Heart left ventricle (tissue), 16 donors: ENCODE measurements at regions not wholly inside any gene's neighbourhood (a gene's known extent, or its start where the extent isn't known, plus 50 kb on each side); places are given as distances from the start of the nearest gene placed in this dataset.

Experiments
- ATAC-seq, 4 donors: fragments of 200-7000 bp; cut with Tn5 transposase; one replicate each; pipeline ENCODE4 v1.9.1; 2020 to 2022; ENCODE audit warnings: moderate library complexity in 4 of 4, mild to moderate bottlenecking in 3 of 4, moderate number of reproducible peaks in 1 of 4
- DNase-seq, 5 donors: peaks; one replicate each; pipeline ENCODE4 v3.0.0-alpha.2; 2020
- H3K27ac ChIP-seq, 12 donors: fragments of 200-600 bp; sonication (generic) in 4 of 12; one replicate each; pipeline versions ENCODE4 v1.5.0 to v1.8.0; 2016 to 2022; ENCODE audit warnings: mild to moderate bottlenecking in 2 of 12
- H3K27me3 ChIP-seq, 9 donors: fragments of 200-600 bp; sonication (generic) in 2 of 9; one replicate each; pipeline versions ENCODE4 v1.5.1 to v1.8.0; 2016 to 2022; ENCODE audit warnings: mild to moderate bottlenecking in 3 of 9
- H3K36me3 ChIP-seq, 9 donors: fragments of 200-600 bp; sonication (generic) in 2 of 9; one replicate each; pipeline versions ENCODE4 v1.5.0 to v1.8.0; 2018 to 2022; ENCODE audit warnings: mild to moderate bottlenecking in 2 of 9
- H3K4me1 ChIP-seq, 12 donors: fragments of 200-600 bp; sonication (generic) in 4 of 12; one replicate each; pipeline versions ENCODE4 v1.5.0 to v1.8.0; 2016 to 2022; ENCODE audit warnings: mild to moderate bottlenecking in 3 of 12
- H3K4me3 ChIP-seq, 12 donors: fragments of 200-600 bp; sonication (generic) in 4 of 12; one replicate each; pipeline versions ENCODE4 v1.5.0 to v1.8.0; 2017 to 2022; ENCODE audit warnings: mild to moderate bottlenecking in 9 of 12, moderate library complexity in 4 of 12
- H3K9me3 ChIP-seq, 12 donors: fragments of 200-600 bp; sonication (generic) in 4 of 12; one replicate each; pipeline versions ENCODE4 v1.5.0 to v1.8.0; 2016 to 2022; ENCODE audit warnings: mild to moderate bottlenecking in 1 of 12
- POLR2A ChIP-seq, 2 donors: fragments of 450-650 bp; IDR thresholded peaks; one replicate each; pipeline ENCODE4 v1.6.1; 2017; ENCODE audit warnings: antibody characterized with exemption in 2 of 2, mild to moderate bottlenecking in 2 of 2, moderate library complexity in 2 of 2
- WGBS, 4 donors: extraction: QIAGEN DNeasy Blood & Tissue Kit in 2 of 4; methylation state at CpG; one replicate each; pipeline versions ENCODE4 v1.1.5 to v1.1.7; 2013 to 2018; 5-methylcytosine and 5-hydroxymethylcytosine counted together
- intact Hi-C, 10 donors: fragments of 100-400 bp; cut with DNase I; formaldehyde crosslinking; loops; one replicate each; pipeline versions ENCODE4 v1.11.1 to v1.14.2; 2022
- TF ChIP-seq, protein P1 (sequence below), 12 donors: fragments of 200-600 bp; sonication (generic) in 4 of 12; IDR thresholded peaks; one replicate each; pipeline versions ENCODE4 v1.5.0 to v1.8.0; 2018 to 2022; ENCODE audit warnings: antibody characterized with exemption in 12 of 12, mild to moderate bottlenecking in 5 of 12
- donor health status: ischemic (EF 13 %, LVEDD 7.1; RV severe dilation, severe dysfunction).
- donor health status: healthy with polysubstance abuse.
- donor health status: DM: no; HTN: yes; CAD: no.
- donor health status: DM: no; HTN: no; CAD: no.
- donor health status: ischemic (EF 25% LVEDD 6.9; RV normal size, moderate dysfunction).
- donor health status: ischemic (EF 25% LVEDD 5.7; RV mildly dilated, moderate dysfunction).
- donor health status: healthy.
- donor health status: DM: yes; HTN: yes; CAD: no.
- donor health status: ischemic (EF 35%, LVEDD 5.7; RV mildly dilated, moderate dysfunction).
- donor health status: nonischemic (EF 11% LVEDD 7.7; RV severe dilation, severe dysfunction).
- donor health status: DM: yes; HTN: yes; CAD: no.
- donor health status: PGD.
- donor health status: ischemic (EF 29% LVEDD 5.4; RV normal size, mild dysfunction).
- donor health status: nonischemic (EF 23%, LVEDD 6.1; RV moderate dilation, normal function).

DNA sequence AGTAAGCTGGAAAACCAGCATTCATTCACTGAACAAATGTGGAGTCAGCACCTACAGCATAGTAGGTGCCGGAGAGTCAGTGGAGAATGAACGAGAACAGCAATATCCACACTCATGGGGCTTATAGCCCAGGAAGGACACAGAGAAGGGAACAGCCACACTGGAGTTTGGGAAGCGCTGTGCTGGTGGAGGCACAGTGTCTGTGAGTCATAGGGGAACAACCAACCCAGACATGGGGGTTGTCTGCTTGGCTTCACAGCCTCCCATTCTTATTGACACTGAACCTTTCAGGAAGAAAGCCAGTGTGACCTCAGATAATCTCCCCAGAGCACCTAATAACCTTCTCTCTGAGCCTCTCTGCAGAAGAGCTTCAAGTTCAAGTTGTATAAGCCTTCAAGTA, 56.6 kb upstream of the UBASH3B start:
- no peak overlapping the region for H3K27ac ChIP-seq
- no peak overlapping the region for H3K4me3 ChIP-seq
- intact Hi-C loops: no loop called here
- no peak for TF ChIP-seq POLR2A (IDR thresholded peaks at IDR 0.05)
- no peak for DNase-seq
- ATAC-seq: no peak
- H3K27me3 ChIP-seq: peaks cover 0 to 12% (median 0%) of the 10 kb centered on the region in 9 donors
- no peaks in the 10 kb centered on the region for H3K9me3 ChIP-seq
- H3K4me1 ChIP-seq: no peaks in the 10 kb centered on the region
- WGBS, 4 donors: 90 to 95% (median 93%) methylated on average over 3 of the region's 3 CpGs
- no peaks in the 10 kb centered on the region for H3K36me3 ChIP-seq

DNA sequence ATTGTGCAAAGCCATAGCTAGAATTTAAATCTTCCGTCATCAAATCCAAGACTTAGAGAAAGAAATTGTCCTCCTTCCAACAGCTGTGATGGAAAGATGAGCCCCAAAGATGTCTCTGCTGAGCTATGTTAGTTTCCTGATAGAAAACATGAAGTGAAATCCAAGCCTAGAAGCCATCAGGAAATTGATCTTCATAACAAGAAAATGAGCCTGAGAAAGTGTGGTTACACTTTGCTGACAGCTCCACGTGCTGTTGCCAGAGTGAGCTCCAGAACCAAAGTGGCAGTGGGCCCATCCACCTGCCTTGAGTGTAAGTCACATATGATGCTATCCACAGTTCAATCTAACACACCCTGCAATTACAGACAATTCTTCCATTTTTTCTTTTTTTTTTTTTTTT, 58.0 kb upstream of the UBASH3B start:
- TF ChIP-seq, protein P1, sequence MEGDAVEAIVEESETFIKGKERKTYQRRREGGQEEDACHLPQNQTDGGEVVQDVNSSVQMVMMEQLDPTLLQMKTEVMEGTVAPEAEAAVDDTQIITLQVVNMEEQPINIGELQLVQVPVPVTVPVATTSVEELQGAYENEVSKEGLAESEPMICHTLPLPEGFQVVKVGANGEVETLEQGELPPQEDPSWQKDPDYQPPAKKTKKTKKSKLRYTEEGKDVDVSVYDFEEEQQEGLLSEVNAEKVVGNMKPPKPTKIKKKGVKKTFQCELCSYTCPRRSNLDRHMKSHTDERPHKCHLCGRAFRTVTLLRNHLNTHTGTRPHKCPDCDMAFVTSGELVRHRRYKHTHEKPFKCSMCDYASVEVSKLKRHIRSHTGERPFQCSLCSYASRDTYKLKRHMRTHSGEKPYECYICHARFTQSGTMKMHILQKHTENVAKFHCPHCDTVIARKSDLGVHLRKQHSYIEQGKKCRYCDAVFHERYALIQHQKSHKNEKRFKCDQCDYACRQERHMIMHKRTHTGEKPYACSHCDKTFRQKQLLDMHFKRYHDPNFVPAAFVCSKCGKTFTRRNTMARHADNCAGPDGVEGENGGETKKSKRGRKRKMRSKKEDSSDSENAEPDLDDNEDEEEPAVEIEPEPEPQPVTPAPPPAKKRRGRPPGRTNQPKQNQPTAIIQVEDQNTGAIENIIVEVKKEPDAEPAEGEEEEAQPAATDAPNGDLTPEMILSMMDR (IDR thresholded peaks at IDR 0.05): no peak
- no peak for TF ChIP-seq POLR2A (IDR thresholded peaks at IDR 0.05)
- 78 to 89% (median 84%) methylated on average over 2 of the region's 2 CpGs for WGBS, 4 donors
- Histone ChIP-seq H3K9me3 (no peaks in the 10 kb centered on the region), H3K4me3 (no peak overlapping the region), H3K27me3 (peaks cover 0 to 17% (median 0%) of the 10 kb centered on the region in 9 donors), H3K27ac (no peak overlapping the region), H3K4me1 (no peaks in the 10 kb centered on the region), H3K36me3 (no peaks in the 10 kb centered on the region)
- no peak for DNase-seq
- intact Hi-C loops: no loop called here
- ATAC-seq: no peak

DNA sequence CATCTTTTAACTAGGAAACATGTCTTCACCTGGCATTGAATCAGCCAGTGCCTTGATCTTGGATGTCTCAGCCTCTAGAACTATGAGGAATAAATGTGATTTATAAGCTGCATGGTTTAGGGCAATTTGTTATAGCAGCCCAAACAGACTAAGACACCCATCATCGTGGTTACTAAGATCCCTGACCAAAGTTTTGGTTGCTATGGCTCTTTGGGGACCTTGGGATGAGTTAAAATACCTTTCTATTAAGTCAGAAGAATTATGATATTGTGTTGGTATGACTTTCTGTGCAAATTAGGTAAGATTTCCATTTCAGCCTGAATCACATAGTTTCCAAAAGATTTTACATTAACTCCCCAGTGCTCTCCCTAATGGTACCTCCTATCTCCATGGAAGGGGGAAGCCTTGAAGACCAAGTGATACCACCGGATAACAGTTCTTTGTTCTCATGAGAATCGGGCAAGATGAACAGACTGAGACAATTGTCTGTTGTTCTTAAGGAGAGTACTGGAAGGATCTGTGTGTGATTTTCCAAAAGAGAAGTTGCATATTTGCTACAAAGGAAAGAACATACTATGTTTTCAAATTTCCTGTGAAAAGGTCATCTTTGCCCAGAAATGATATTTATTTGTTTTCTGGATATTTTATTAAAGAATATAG, 60.4 kb upstream of the UBASH3B start:
- intact Hi-C loops: no loop called here
- ATAC-seq (no peak), DNase-seq (no peak)
- H3K27ac ChIP-seq: no peak overlapping the region
- WGBS, 4 donors: 75 to 85% (median 78%) methylated on average over 3 of the region's 3 CpGs
- no peaks in the 10 kb centered on the region for H3K4me1 ChIP-seq
- TF ChIP-seq, protein P1 (IDR thresholded peaks at IDR 0.05): no peak
- TF ChIP-seq POLR2A (IDR thresholded peaks at IDR 0.05): no peak
- no peaks in the 10 kb centered on the region for H3K9me3 ChIP-seq
- H3K4me3 ChIP-seq: no peak overlapping the region
- H3K36me3 ChIP-seq: no peaks in the 10 kb centered on the region
- H3K27me3 ChIP-seq: peaks cover 0 to 33% (median 9%) of the 10 kb centered on the region in 9 donors

DNA sequence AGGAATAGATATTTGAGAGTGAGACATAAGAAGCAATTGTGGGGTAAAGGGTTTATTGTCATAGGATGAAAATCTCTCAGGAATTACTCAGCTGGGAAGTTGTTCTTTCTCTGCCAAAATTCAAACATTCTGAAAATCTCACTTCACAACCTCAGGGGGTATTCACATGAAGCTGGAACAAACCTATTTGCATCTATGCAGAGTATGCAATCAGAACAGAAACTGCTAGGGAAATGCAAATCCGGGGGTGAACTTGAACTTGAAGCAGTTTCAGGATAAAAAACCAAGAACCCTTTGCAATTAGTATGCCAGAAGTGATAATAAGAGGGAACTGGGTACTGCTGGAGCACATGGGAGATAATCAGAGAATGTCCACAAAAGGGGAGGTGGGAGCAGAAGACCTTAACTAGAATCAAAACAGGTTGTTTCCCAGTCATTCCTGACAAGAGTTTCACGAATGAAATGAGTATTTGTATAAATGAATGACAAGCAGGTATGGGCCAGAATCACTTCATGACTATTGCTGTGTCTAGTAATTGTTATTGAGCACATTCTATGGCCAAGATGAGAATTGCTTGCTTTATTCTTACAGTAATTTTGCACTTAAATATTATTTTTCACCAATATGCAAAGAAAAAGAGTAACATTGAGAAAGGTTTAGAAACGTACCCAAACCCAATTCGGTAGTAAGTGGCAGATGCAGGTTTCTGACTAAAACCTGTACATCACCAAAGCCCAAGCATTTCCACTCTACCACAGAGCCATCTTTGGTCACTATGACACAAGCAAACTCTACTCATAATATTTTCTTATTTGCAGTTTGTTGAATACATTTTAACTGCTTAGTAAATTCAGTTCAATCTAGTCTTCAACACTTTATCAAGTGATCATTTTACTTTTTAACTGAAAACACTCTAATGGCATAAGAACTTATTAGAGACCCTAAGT, 61.8 kb upstream of the UBASH3B start:
- Histone ChIP-seq H3K36me3 (no peaks in the 10 kb centered on the region), H3K27ac (no peak overlapping the region), H3K4me1 (no peaks in the 10 kb centered on the region), H3K27me3 (peaks cover 0 to 38% (median 10%) of the 10 kb centered on the region in 9 donors), H3K9me3 (peaks cover 0 to under 1% (median 0%) of the 10 kb centered on the region in 12 donors), H3K4me3 (no peak overlapping the region)
- no peak for TF ChIP-seq POLR2A (IDR thresholded peaks at IDR 0.05)
- TF ChIP-seq, protein P1 (IDR thresholded peaks at IDR 0.05): no peak
- ATAC-seq (no peak), DNase-seq (no peak)
- WGBS, 4 donors: 77 to 80% (median 78%) methylated on average over 4 of the region's 4 CpGs
- intact Hi-C loops: no loop called here
